HFF-Myc (cell line): ENCODE measurements at regions not wholly inside any gene's neighbourhood (a gene's known extent, or its start where the extent isn't known, plus 50 kb on each side); places are given as distances from the start of the nearest gene placed in this dataset.

ENCODE experiments used
- DNase-seq: peaks from one replicate; pipeline ENCODE4 v3.0.0-alpha.2; 2011; ENCODE audit warnings: low read depth; ENCODE audit errors: extremely low read depth
- H3K4me3 ChIP-seq: replicated peaks from 2 replicates; pipeline ENCODE4 v1.5.1; 2011; ENCODE audit warnings: low read depth, mild to moderate bottlenecking, control low read depth, low read length
- TF ChIP-seq, protein P1 (sequence below): IDR thresholded peaks from 2 replicates; pipeline ENCODE4 v1.5.1; 2012; ENCODE audit warnings: mild to moderate bottlenecking, low read depth, low read length, control low read depth; ENCODE audit errors: missing control alignments

DNA sequence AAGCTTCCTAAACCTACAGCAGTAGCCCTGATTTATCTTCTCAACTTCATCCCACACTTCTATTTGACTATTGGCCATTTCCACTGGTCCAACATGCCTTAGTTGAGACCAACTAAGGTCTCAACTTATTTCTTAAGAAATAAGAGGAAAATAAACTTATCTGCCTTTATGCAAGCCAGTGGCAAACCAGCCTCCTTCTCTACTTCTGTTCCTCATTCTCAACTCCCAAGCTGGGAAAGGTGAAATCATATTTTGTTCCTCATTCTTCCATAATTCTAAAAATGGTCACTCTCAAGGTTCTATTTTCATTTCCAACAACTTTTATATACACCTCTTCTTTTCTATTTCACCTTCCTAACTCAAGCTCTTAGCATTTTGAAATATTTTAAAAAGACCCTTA is 149.6 kb upstream of the C9orf72 start:
- TF ChIP-seq, protein P1, sequence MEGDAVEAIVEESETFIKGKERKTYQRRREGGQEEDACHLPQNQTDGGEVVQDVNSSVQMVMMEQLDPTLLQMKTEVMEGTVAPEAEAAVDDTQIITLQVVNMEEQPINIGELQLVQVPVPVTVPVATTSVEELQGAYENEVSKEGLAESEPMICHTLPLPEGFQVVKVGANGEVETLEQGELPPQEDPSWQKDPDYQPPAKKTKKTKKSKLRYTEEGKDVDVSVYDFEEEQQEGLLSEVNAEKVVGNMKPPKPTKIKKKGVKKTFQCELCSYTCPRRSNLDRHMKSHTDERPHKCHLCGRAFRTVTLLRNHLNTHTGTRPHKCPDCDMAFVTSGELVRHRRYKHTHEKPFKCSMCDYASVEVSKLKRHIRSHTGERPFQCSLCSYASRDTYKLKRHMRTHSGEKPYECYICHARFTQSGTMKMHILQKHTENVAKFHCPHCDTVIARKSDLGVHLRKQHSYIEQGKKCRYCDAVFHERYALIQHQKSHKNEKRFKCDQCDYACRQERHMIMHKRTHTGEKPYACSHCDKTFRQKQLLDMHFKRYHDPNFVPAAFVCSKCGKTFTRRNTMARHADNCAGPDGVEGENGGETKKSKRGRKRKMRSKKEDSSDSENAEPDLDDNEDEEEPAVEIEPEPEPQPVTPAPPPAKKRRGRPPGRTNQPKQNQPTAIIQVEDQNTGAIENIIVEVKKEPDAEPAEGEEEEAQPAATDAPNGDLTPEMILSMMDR, result no peak
- DNase-seq, result no peak
- H3K4me3 ChIP-seq, result no peak overlapping the region

DNA sequence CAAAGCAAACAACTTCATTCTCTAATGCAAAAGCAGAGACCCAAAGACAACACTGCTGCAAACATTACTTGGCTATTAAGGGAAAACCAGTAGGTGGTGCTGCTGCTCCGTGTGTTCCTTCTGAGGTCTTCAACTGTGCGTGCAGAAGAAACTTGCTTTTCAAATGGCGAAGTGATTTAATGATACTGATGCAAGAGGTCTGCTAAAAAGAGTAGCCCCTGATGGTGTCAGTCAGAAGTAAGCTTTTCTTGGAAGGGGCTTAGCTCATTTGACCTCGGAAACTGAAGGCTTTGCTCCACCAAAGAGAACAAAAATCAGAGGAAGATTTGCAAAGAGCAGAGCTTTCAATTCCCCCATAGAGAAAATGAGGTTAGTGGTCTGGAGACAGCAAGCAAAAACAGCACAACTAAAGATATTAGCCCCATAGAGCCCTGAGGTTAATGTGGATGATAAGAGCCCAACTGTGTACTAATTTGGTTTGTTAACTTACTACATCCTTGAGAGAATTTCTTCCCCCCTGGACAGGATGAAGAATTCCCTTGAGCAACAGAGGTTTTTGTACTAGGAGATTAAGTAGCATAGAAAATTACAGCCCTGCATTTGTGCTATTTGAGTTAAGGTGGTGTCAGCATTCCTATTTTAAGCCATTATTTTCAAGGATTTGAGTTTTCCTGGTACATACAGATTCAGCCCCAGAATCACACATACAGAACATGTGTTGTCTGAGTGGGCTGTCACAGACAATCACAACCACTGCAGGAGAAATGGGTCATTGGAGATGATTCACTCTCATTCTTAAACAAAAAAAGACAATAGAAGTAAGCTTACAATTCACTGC is 153.2 kb upstream of the C9orf72 start:
- no peak overlapping the region for H3K4me3 ChIP-seq
- peak; percentile 25 for DNase-seq
- TF ChIP-seq, protein P1, result peak; percentile 67

DNA sequence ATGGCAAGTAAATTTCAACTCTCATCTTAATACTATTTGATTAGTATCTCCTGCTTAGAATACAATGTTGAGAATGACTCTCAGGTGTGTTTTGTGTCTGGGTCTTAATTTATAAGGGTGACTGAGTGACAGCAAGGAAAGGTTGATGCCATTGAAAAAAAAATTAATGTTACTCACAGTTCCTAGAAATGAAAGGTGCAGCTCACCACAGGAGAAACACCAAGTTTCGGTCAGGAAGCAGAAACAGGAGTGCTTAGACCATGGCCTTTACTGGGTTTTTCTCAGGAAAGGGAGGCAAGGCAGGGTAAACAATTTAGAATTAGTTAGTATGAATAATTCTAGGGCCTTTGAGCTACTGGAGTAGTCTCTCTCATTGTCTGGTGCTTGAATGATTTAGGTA is 159.2 kb upstream of the C9orf72 start:
- DNase-seq, result no peak
- TF ChIP-seq, protein P1, result no peak
- H3K4me3 ChIP-seq, result no peak overlapping the region

DNA sequence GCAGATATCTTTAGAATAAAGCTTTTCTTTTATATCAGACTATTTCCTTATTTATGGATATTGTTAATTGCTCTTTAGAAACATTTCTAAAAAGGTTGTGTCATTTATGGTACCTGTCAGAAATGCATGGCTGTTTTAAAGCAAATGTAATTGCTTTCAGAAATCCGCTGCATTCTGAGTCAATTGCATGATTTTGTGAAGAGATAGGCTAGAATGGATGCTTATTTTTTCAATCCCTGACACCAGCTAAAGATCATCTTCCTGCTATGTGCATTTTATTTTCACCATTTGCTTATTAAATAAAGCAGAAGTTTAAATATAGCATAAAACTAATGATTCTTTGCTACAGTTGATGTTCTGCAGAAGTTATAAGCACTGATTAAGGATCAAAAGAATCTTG is 170.2 kb upstream of the C9orf72 start:
- TF ChIP-seq, protein P1, result no peak
- H3K4me3 ChIP-seq, result no peak overlapping the region
- DNase-seq, result no peak

DNA sequence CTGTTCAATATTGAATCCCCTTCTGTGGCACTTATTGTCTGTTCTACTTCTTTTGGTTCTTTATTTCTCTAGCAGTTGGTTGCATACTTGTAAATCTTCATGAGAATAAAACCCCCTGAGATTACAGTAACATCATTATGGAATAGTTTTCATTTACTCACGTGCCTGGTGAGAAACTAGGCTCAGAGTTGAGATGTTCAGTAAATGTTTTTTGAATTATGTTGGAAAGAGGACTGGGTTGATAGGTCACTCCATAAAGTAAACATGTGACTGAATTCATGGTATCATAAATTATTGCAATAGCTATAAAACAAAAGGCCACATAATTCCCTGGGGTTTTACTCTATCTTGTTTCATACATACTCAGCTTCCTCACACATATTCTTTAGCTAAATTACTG is 174.2 kb upstream of the C9orf72 start:
- DNase-seq, result no peak
- H3K4me3 ChIP-seq, result no peak overlapping the region
- TF ChIP-seq, protein P1, result no peak

DNA sequence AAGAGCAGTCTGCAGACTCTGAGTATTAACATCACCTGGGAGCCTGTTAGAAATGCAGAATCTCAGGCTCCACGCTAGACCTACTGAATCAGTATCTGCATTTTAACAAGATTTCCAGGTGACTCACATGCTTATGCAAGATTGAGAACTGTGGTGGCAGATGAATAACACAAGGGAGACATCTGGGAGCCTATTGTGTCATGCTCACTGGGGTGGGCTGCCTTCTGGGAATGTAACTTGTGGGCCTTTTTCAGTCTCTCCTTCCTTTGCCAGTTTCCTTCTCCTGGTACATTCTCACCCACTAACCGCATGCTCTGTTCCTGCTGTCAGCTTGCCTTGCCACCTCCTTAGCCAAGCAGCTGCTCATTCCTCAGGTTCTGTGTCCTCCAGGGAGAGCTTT is 176.6 kb upstream of the C9orf72 start:
- TF ChIP-seq, protein P1, result no peak
- H3K4me3 ChIP-seq, result no peak overlapping the region
- no peak for DNase-seq
